ENCODE measurements at regions not wholly inside any gene's neighbourhood (a gene's known extent, or its start where the extent isn't known, plus 50 kb on each side); places are given as distances from the start of the nearest gene placed in this dataset.
"Not testable (repeated sequence)": the region's sequence is repeated elsewhere in the genome, so short reads cannot be mapped to it uniquely, and the experiment has no call there.

DNA sequence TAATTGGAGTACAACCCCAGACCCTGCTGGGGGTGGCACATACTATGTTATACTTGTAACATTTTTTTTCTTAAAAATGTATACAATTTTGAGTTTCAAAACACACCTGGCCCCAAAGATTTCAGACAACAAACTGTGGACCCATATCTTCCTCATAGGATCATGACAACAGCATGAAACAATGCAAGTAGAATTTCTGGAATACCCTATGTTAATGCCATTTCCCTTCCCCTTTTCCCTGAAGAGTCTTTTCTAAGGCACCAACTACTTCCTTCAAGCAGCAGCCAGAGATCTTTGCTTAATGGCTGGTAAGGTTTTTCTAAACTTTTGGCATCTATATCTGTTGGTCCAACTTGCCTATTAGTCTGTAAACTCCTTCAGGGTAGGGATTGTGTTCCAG lies 99.9 kb upstream of the SERBP1 start:
- no peak for DNase-seq

- peak in 1 of 2 donors; percentile 69 for DNase-seq
Measured at GRCh38 chr1:67532452-67533216, 102.4 kb upstream of the SERBP1 start.

GRCh38 chr1:67534627-67535065 lies 104.4 kb upstream of the SERBP1 start:
- no peak for DNase-seq

- DNase-seq = peak; percentile 6 to 53
Measured at GRCh38 chr1:67535474-67535873, 105.3 kb upstream of the SERBP1 start.

GRCh38 chr1:67536957-67537666 lies 106.9 kb upstream of the SERBP1 start:
- DNase-seq = no peak

- no peak for DNase-seq
Measured at GRCh38 chr1:67537667-67538018, 107.4 kb upstream of the SERBP1 start.

- DNase-seq = no peak
Measured at GRCh38 chr1:67540025-67540732, 110.0 kb upstream of the SERBP1 start.

- no peak for DNase-seq
Measured at GRCh38 chr1:67540733-67541125, 110.5 kb upstream of the SERBP1 start.

DNA sequence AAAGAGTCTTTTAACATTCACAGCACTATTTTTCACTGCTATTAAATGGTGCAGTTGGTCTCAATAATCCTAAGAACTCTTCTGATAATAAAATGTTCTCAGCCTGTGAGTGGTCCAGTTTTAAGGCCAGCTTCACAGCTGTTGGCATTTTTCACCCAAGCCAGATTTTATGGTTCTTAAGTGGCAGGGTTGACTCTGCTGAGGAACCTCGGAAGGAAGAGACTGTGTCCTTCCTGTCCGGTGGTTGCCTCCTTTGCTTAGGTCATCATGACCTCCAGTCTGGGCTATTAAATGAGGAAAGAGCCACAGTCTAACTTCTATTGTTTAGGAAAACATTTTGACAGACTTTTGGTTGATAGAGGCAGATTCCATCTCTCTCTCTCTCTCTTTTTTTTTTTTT lies 112.5 kb upstream of the SERBP1 start:
- no peak for DNase-seq

- no peak for DNase-seq
Measured at GRCh38 chr1:67544921-67545320, 114.7 kb upstream of the SERBP1 start.

DNA sequence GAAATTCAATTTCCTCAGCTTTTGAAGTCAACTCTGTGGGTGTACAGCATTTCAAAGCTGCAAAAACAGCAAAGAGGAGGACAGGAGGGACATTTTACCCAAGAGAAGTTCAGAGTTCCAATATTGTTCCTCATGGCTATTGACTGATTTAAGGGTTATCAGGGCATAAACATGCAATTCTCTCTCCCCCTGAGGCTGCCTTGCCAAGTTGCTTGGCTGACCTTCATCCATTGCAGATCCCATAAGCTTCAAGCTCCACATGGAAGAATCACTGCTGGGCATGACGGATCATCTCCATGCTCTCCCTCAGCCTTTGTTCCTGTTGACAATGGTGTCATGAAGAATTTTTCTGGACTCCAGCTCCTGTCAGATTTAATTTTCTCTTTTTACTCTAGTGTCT lies 115.2 kb upstream of the SERBP1 start:
- no peak for DNase-seq

DNA sequence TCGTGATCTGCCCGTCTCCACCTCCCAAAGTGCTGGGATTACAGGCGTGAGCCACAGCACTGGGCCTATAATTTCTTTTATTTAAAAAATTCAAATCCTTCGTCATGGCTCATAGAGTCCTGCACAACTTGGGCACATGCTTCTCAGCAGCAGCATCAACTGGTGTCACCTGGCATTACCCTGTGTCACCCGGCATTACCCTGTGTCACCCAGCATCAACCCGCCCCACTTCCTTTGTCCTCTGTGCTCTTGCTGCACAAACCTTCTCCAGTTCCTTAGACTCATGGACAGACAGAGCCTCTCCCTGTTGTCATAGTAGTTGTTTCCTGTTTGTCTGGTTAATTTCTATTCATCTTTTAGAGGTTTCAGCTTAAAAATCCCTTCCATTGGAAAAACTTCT lies 121.2 kb upstream of the SERBP1 start:
- DNase-seq = no peak

DNA sequence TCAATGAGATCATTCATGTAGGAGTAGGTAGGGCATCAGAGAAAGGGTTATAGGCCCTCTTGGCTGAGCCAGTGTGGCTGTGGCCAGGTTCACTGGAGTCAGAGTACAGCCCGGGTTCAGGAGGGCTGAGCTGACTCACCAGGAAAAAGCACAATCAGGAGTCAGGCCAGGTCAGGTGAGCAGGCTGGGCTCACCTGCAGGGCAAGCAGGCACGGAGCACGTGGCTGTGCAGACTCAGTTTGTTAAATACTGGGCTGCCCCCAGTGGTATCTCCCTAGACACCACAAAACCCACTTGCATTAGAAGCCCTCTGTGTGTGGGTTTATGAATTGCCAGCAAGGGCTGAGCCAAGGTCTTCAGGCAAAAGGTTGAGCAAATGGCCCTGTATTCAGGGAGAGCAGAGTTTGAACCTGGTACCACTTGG lies 122.1 kb upstream of the SERBP1 start:
- DNase-seq = no peak

- DNase-seq = not testable (repeated sequence)
Measured at GRCh38 chr1:67554204-67554603, 124.0 kb upstream of the SERBP1 start.

DNA sequence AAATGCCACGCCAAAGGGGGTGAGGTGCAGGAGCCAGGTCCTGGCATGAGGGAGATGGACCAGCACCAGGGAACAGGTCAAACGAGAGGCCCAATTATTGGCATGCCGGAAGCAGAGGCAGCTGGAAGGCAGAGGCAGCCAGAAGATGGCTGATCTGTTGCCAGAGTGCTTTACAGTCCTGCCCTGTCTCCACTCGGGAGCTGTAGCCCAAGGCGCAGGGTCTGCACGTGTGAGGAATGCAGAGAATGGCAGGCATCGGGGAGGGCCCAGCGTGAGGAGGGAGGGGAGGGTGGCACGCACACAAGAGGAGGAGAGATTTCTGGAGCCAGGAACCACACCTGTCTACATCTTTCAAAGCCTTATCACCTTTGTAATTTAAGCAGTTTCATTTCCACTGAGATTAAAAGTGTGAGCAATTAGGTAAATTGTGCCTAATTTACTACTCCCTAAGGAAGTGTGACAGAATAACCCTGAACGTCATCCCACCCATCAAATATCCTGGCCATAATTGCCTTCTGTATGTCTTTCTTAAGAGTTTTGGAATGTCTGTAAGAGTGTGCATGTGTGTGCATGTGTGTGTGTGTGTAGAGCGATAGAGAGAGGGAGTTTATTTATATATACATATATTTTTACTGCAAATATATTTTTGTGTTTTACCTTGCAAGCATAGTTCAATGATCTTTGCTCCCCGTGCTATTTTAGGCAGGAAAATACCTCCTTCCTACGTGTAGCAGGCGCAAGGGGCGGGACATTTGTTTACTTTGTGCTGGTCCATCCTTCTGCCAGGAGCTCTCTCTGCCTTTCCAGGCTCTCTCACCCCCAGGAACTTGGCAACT lies 125.5 kb upstream of the SERBP1 start:
- DNase-seq = no peak

DNA sequence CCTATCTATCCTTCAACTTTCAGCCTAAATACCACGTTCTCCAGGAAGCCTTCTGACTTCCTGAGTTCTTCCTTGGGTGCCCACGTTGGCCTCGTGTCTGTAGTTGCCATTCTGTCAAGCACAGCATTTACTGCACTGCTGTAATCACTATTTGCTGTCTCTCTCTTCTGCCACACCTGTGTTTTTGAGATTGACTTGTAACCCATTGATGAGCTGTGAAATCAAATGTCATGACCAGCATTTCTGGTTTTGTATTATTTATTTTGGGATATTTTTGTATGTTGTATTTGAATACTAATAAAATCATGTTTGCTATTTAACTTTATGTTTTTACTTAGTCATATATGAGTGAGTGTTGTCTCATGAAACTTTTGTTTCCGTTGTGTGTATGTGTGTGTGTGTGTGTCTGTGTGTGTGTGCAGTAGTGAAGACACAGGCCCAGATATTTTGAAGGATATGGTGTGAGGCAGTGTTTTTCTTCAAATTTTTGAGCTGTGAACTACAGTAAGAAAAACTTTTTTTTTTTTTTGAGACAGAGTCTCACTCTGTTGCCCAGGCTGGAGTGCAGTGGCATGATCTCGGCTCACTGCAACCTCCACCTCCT lies 126.2 kb upstream of the SERBP1 start:
- DNase-seq = no peak

DNA sequence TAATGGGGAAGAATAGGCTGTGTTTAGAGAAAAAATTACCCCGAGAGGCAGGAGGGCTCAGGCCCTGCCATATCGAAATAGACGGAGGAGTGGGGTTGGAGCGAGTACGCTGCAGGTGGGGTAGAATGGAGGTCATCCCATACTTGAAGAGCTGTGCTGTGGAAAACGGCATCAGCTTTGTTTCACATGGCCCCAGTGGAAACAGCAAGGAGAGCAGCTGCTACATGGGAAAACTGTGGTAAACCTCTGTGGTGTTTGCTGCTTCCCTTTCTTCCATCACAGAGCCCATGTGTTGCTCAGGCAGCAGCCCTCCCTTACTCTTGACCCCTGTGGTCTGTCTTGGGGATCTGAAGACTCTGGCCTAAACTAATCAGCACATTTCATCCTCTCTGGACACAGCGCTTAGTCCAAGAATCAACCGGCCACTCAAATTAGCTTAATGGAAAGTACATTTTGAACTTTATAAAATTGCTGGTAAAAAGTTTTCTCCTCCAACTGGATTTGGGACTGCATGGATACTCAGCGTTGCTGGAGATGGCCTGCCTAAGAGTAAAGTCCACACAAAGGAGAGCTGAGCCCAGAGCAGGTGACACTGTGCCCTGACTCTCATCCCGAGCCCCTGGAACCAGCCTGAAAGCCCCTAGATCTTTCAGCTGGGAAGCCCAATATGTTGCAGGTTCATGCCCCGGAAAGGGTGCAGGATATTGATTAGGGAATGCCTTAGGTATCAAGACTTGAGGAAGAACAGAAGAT lies 127.1 kb upstream of the GADD45A start:
- DNase-seq = no peak

- no peak for DNase-seq
Measured at GRCh38 chr1:67558449-67559193, 126.4 kb upstream of the GADD45A start.

- no peak for DNase-seq
Measured at GRCh38 chr1:67559222-67559700, 125.7 kb upstream of the GADD45A start.

DNA sequence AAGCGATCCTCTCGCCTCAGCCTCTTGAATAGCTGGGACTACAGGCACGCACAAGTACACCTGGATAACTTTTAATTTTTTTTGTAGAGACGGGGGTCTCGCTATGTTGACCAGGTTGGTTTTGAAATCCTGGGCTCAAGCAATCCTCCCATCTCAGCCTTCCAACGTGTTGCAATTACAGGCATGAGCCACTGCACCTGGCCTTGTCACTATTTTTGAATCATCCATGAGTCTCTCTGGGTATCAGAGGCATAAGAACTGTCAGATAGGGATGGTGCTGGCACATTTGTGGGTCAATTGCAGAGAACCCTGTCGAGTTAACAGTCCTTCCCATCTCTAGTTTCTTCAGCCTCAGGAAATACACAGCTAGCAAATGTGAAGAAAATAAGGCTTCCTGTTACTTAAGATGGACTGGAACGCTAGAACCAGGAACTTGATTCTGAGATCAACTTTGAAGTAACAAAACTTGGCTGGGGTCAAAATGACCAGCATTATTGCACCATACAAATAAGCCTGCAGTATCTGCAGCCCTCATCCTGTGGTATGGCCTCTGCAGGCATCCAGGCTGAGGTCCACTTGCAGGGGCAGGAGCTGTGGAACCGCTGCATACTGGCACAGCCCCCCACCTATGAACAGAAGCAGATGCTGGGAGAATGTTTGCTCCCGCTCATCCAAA lies 124.3 kb upstream of the GADD45A start:
- DNase-seq = no peak

Measured in bone marrow (tissue), 2 donors.